ENCODE measurements at regions not wholly inside any gene's neighbourhood (a gene's known extent, or its start where the extent isn't known, plus 50 kb on each side); places are given as distances from the start of the nearest gene placed in this dataset.

DNA sequence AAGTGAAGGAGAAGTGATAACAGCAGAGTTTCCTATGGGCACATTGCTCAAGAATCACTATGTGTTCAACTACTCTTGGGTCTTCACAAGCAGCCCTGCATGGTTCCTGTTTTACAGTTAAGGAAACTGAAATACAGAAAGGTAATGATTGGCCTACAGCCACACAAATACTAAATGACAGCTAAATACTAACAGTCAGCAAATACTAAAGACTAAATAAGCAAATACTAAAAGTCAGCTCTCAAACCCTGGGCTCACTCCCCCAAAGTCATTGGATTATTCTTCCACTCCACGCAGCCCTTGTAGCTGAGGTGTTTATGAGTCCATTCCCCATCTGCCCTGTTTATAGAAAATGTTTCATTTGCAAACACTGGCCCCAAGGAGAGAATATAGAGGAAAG is 372.7 kb upstream of the CDH11 start:
- TF ChIP-seq, protein P1, sequence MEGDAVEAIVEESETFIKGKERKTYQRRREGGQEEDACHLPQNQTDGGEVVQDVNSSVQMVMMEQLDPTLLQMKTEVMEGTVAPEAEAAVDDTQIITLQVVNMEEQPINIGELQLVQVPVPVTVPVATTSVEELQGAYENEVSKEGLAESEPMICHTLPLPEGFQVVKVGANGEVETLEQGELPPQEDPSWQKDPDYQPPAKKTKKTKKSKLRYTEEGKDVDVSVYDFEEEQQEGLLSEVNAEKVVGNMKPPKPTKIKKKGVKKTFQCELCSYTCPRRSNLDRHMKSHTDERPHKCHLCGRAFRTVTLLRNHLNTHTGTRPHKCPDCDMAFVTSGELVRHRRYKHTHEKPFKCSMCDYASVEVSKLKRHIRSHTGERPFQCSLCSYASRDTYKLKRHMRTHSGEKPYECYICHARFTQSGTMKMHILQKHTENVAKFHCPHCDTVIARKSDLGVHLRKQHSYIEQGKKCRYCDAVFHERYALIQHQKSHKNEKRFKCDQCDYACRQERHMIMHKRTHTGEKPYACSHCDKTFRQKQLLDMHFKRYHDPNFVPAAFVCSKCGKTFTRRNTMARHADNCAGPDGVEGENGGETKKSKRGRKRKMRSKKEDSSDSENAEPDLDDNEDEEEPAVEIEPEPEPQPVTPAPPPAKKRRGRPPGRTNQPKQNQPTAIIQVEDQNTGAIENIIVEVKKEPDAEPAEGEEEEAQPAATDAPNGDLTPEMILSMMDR (IDR thresholded peaks at IDR 0.05; ENCODE audit: insufficient read depth, low read depth, low read length): no peak
- TF ChIP-seq EZH2 (IDR thresholded peaks at IDR 0.05; ENCODE audit: insufficient read depth, low read length): no peak
